HCT116 (cell line): ENCODE measurements at regions not wholly inside any gene's neighbourhood (a gene's known extent, or its start where the extent isn't known, plus 50 kb on each side); places are given as distances from the start of the nearest gene placed in this dataset.

Experiments
- EZH2phosphoT487 ChIP-seq: fragments of 200-600 bp; IDR thresholded peaks from 2 replicates; pipeline ENCODE4 v1.6.1; 2018; ENCODE audit warnings: antibody characterized with exemption, borderline replicate concordance
- POLR2AphosphoS5 ChIP-seq: IDR thresholded peaks from 2 replicates; pipeline ENCODE4 v1.6.1; 2011; ENCODE audit warnings: mild to moderate bottlenecking, low read depth, low read length, moderate library complexity
- RAD21 ChIP-seq: IDR thresholded peaks from 2 replicates; pipeline ENCODE4 v1.6.1; 2012; ENCODE audit warnings: low read depth, mild to moderate bottlenecking
- TCF7L2 ChIP-seq: IDR thresholded peaks from 2 replicates; pipeline ENCODE4 v1.7.0; 2011; ENCODE audit warnings: borderline replicate concordance, inconsistent platforms; ENCODE audit not compliant: insufficient read depth, insufficient read length; ENCODE audit errors: extremely low read depth
- TF ChIP-seq, protein P1 (sequence below), 3 experiments: fragments of 200-600 bp in 1 of 3; sonication (generic) in 1 of 3; IDR thresholded peaks in 2 of 3; conservative IDR thresholded peaks in 1 of 3; 2 replicates each; pipeline ENCODE4 v1.5.1; 2012 to 2017; ENCODE audit warnings: low read depth in 2 of 3, low read length in 2 of 3, antibody characterized with exemption in 1 of 3, borderline replicate concordance in 1 of 3, control low read depth in 1 of 3, mild to moderate bottlenecking in 1 of 3, mixed read lengths in 1 of 3, mixed run types in 1 of 3, moderate library complexity in 1 of 3; ENCODE audit not compliant: insufficient read depth in 1 of 3
- TF ChIP-seq, protein P2 (sequence below): IDR thresholded peaks from 2 replicates; pipeline ENCODE4 v1.6.1; 2012

DNA sequence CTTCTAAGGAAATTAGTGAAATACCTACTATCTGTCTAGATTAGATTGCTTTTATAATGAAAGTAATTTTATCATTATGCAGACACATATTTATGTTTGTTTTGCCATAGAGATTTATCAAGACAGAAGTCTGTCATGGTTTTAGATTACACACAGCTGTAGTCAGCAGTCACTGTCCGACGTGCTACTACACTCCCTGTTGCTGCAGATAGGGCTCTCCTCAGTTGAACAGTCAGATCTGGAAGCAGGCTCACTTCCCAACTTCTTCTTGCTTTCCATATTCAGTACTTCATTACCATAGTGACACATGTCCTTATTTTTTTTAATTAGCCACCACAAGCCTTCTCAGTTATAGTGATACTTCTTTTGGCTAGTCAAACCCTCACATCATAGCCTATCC lies 329.9 kb upstream of the ITGA1 start:
- TF ChIP-seq EZH2phosphoT487 (no peak), TCF7L2 (no peak), RAD21 (no peak), POLR2AphosphoS5 (no peak)
- TF ChIP-seq, protein P1, sequence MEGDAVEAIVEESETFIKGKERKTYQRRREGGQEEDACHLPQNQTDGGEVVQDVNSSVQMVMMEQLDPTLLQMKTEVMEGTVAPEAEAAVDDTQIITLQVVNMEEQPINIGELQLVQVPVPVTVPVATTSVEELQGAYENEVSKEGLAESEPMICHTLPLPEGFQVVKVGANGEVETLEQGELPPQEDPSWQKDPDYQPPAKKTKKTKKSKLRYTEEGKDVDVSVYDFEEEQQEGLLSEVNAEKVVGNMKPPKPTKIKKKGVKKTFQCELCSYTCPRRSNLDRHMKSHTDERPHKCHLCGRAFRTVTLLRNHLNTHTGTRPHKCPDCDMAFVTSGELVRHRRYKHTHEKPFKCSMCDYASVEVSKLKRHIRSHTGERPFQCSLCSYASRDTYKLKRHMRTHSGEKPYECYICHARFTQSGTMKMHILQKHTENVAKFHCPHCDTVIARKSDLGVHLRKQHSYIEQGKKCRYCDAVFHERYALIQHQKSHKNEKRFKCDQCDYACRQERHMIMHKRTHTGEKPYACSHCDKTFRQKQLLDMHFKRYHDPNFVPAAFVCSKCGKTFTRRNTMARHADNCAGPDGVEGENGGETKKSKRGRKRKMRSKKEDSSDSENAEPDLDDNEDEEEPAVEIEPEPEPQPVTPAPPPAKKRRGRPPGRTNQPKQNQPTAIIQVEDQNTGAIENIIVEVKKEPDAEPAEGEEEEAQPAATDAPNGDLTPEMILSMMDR (IDR thresholded peaks at IDR 0.05 in 2 of 3, conservative IDR thresholded peaks at IDR 0.05 in 1 of 3; ENCODE audit: borderline replicate concordance in 1 of 3, insufficient read depth in 1 of 3, low read depth in 2 of 3, low read length in 2 of 3), result no peak
- TF ChIP-seq, protein P2, sequence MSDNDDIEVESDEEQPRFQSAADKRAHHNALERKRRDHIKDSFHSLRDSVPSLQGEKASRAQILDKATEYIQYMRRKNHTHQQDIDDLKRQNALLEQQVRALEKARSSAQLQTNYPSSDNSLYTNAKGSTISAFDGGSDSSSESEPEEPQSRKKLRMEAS, result no peak
